WERI-Rb-1 (cell line): ENCODE measurements at regions not wholly inside any gene's neighbourhood (a gene's known extent, or its start where the extent isn't known, plus 50 kb on each side); places are given as distances from the start of the nearest gene placed in this dataset.
"Not testable (repeated sequence)": the region's sequence is repeated elsewhere in the genome, so short reads cannot be mapped to it uniquely, and the experiment has no call there.

Source experiments
- DNase-seq: peaks from one replicate; pipeline ENCODE4 v3.0.0-alpha.2; 2020
- H3K27ac ChIP-seq: fragments of 250-450 bp; sonication (Bioruptor Pico); 2 replicates; pipeline ENCODE4 v1.5.1; 2020; ENCODE audit warnings: mild to moderate bottlenecking, moderate library complexity
- H3K27me3 ChIP-seq: fragments of 250-450 bp; sonication (Bioruptor Pico); 2 replicates; pipeline ENCODE4 v1.5.1; 2021; ENCODE audit warnings: mild to moderate bottlenecking, low read depth, moderate library complexity; ENCODE audit not compliant: insufficient read depth, severe bottlenecking
- H3K36me3 ChIP-seq: fragments of 250-450 bp; sonication (Bioruptor Pico); 2 replicates; pipeline ENCODE4 v1.5.1; 2020; ENCODE audit warnings: mild to moderate bottlenecking, moderate library complexity
- H3K4me3 ChIP-seq: 2 replicates; pipeline ENCODE4 v1.5.1; 2011; ENCODE audit warnings: low read depth, mild to moderate bottlenecking, control low read depth, low read length
- H3K9me3 ChIP-seq: fragments of 250-450 bp; sonication (Bioruptor Pico); 2 replicates; pipeline ENCODE4 v1.5.1; 2021; ENCODE audit warnings: mild to moderate bottlenecking, moderate library complexity; ENCODE audit not compliant: severe bottlenecking
- CTCF ChIP-seq: IDR thresholded peaks from 2 replicates; pipeline ENCODE4 v1.5.1; 2011; ENCODE audit warnings: low read depth, mild to moderate bottlenecking, control low read depth, inconsistent platforms, low read length

DNA sequence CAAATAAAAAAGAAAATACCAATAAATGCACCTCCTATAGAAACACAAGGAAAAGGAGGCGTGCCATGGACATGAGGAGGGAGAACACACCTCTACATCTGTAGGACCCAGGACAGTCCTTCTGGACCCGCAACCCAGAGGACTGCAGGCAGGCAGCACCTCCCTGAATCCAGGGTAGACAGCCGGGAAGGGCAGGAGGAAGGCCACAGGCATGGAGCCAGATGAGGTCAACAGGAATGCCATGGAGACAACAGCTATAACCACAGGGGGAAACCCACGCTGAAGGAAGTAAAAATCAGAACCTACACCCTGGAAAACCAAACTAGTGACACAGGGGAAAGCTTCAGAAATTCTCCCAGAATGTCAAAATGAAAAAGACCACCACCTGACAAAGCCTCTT, 248.8 kb upstream of the NSMCE3 start:
- peaks cover 78% of the 10 kb centered on the region for H3K27me3 ChIP-seq
- no peaks in the 10 kb centered on the region for H3K36me3 ChIP-seq
- H3K4me3 ChIP-seq: no peak overlapping the region
- DNase-seq: no peak
- H3K27ac ChIP-seq: no peak overlapping the region
- TF ChIP-seq CTCF: no peak
- peaks cover 3% of the 10 kb centered on the region for H3K9me3 ChIP-seq

DNA sequence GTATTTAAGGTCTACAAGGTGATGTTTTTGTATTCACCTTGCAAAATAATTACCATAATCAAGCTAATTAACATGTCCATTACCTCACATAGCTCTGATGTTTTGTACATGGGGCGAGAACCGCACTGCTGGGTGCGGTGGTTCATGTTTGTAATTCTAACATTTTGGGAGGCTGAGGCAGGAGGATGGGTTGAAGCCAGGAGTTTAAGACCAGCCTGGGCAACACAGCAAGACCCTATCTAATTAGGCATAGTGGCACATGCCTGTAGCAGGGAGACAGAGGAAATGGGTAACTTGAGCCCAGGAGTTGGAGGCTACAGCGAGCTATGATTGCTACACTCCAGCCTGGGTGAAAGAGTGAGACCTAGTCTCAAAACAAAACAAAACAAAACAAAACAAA, 248.2 kb upstream of the NSMCE3 start:
- no peak for DNase-seq
- TF ChIP-seq CTCF: no peak
- Histone ChIP-seq H3K9me3 (peaks cover 3% of the 10 kb centered on the region), H3K27ac (no peak overlapping the region), H3K36me3 (no peaks in the 10 kb centered on the region), H3K27me3 (peaks cover 78% of the 10 kb centered on the region), H3K4me3 (no peak overlapping the region)

GRCh38 chr15:29516929-29517328, 247.3 kb upstream of the NSMCE3 start:
- TF ChIP-seq CTCF: no peak

DNA sequence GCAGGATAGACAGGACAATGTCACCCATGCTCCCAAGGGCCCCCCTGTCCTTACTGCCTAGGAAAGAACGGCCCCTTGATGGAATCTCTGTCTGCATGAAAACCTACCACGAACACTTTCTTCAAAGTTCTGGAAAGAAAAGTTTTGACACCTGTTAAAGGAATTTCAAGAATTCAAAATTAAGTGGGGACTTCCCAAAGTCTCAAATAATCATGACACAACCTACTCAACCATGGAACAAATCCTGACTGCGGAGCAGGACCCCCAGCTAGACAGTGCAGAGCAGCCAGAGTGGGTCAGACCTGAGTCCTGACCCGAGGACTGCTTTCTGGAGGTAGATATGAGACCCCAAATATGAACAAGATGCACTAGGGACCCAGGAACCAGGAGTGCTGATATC, 245.3 kb upstream of the NSMCE3 start:
- peaks cover 3% of the 10 kb centered on the region for H3K9me3 ChIP-seq
- no peak for DNase-seq
- H3K27ac ChIP-seq: no peak overlapping the region
- H3K27me3 ChIP-seq: peaks cover 80% of the 10 kb centered on the region
- TF ChIP-seq CTCF: no peak
- H3K36me3 ChIP-seq: no peaks in the 10 kb centered on the region
- H3K4me3 ChIP-seq: no peak overlapping the region

More at GRCh38 chr15:29516929-29517328, 247.3 kb upstream of the NSMCE3 start:
- DNase-seq: no peak
- no peak overlapping the region for H3K4me3 ChIP-seq
- H3K27me3 ChIP-seq: peaks cover 83% of the 10 kb centered on the region
- H3K27ac ChIP-seq: no peak overlapping the region
- H3K36me3 ChIP-seq: no peaks in the 10 kb centered on the region
- H3K9me3 ChIP-seq: peaks cover 3% of the 10 kb centered on the region

DNA sequence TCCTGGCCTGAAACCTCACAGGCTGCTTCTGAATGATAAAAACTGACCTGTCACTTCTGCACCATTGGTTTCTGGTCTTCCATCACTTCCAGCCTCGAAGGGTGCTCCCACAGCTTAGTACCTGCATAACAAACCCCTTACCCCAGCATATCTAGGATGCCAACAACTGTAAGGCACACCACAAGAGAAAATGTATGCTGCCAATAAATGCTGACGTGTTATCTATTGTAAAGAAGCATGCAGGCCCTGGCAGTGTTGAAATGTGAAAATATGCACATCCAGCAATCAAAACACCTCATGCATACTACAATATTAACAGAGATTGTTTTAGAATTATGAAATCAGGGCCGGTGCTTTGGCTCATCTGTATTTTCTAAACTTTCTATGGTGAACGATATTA, 242.0 kb upstream of the NSMCE3 start:
- Histone ChIP-seq H3K4me3 (no peak overlapping the region), H3K9me3 (no peaks in the 10 kb centered on the region), H3K36me3 (no peaks in the 10 kb centered on the region), H3K27ac (no peak overlapping the region), H3K27me3 (peaks cover 56% of the 10 kb centered on the region)
- no peak for TF ChIP-seq CTCF
- DNase-seq: no peak

DNA sequence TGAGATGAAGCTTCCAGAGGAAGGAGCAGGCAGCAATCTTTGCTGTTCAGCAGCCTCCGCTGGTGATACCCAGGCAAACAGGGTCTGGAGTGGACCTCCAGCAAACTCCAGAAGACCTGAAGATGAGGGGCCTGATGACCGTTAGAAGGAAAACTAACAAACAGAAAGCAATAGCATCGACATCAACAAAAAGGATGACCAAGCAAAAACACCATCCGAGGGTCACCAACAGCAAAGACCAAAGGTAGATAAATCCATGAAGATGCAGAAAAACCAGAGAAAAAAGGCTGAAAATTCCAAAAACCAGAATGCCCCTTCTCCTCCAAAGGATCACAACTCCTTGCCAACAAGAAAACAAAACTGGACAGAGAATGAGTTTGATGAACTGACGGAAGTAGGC, 235.9 kb upstream of the NSMCE3 start:
- H3K27ac ChIP-seq, DNase-seq, H3K4me3 ChIP-seq, H3K9me3 ChIP-seq, H3K36me3 ChIP-seq: not testable (repeated sequence)
- H3K27me3 ChIP-seq: peaks cover 42% of the 10 kb centered on the region
